ENCODE measurements at regions not wholly inside any gene's neighbourhood (a gene's known extent, or its start where the extent isn't known, plus 50 kb on each side); places are given as distances from the start of the nearest gene placed in this dataset.

DNA sequence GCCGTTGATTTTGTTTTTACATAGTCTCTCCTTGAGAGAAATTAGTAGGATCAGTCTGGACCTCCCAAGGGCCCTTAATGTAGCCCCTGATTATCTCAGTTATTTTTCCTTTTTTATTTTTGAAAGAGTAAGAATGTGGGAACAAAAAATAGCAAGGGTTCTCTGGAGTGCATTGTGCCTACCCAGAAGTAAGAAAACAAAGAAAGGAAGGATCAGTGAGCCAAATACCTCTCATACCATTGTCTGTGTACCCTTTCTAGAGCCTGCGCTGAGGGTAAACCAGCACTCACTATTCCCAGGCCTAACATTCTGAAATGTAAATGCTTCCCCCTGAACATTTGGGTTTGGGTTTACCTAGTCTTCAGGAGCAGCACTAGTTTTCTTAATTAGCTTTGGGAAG lies 213.0 kb upstream of the TARS1 start (continued):
- TF ChIP-seq NANOG (IDR thresholded peaks at IDR 0.05; ENCODE audit: borderline replicate concordance) (no peak), EZH2phosphoT487 (IDR thresholded peaks at IDR 0.05; ENCODE audit: unreplicated experiment) (no peak), JUNB (IDR thresholded peaks at IDR 0.05; ENCODE audit: unreplicated experiment) (no peak), STAT1 (IDR thresholded peaks at IDR 0.05; ENCODE audit: unreplicated experiment) (no peak), EZH2 (IDR thresholded peaks at IDR 0.05; ENCODE audit: low read depth, unreplicated experiment) (no peak), ZNF114 (CRISPR knock-in tag; IDR thresholded peaks at IDR 0.05) (no peak)
- TF ChIP-seq, protein P1, sequence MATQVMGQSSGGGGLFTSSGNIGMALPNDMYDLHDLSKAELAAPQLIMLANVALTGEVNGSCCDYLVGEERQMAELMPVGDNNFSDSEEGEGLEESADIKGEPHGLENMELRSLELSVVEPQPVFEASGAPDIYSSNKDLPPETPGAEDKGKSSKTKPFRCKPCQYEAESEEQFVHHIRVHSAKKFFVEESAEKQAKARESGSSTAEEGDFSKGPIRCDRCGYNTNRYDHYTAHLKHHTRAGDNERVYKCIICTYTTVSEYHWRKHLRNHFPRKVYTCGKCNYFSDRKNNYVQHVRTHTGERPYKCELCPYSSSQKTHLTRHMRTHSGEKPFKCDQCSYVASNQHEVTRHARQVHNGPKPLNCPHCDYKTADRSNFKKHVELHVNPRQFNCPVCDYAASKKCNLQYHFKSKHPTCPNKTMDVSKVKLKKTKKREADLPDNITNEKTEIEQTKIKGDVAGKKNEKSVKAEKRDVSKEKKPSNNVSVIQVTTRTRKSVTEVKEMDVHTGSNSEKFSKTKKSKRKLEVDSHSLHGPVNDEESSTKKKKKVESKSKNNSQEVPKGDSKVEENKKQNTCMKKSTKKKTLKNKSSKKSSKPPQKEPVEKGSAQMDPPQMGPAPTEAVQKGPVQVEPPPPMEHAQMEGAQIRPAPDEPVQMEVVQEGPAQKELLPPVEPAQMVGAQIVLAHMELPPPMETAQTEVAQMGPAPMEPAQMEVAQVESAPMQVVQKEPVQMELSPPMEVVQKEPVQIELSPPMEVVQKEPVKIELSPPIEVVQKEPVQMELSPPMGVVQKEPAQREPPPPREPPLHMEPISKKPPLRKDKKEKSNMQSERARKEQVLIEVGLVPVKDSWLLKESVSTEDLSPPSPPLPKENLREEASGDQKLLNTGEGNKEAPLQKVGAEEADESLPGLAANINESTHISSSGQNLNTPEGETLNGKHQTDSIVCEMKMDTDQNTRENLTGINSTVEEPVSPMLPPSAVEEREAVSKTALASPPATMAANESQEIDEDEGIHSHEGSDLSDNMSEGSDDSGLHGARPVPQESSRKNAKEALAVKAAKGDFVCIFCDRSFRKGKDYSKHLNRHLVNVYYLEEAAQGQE (IDR thresholded peaks at IDR 0.05; ENCODE audit: unreplicated experiment), result no peak
- TF ChIP-seq, protein P2, sequence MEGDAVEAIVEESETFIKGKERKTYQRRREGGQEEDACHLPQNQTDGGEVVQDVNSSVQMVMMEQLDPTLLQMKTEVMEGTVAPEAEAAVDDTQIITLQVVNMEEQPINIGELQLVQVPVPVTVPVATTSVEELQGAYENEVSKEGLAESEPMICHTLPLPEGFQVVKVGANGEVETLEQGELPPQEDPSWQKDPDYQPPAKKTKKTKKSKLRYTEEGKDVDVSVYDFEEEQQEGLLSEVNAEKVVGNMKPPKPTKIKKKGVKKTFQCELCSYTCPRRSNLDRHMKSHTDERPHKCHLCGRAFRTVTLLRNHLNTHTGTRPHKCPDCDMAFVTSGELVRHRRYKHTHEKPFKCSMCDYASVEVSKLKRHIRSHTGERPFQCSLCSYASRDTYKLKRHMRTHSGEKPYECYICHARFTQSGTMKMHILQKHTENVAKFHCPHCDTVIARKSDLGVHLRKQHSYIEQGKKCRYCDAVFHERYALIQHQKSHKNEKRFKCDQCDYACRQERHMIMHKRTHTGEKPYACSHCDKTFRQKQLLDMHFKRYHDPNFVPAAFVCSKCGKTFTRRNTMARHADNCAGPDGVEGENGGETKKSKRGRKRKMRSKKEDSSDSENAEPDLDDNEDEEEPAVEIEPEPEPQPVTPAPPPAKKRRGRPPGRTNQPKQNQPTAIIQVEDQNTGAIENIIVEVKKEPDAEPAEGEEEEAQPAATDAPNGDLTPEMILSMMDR (conservative IDR thresholded peaks at IDR 0.05; ENCODE audit: low read depth in 2 of 2), result no peak

DNA sequence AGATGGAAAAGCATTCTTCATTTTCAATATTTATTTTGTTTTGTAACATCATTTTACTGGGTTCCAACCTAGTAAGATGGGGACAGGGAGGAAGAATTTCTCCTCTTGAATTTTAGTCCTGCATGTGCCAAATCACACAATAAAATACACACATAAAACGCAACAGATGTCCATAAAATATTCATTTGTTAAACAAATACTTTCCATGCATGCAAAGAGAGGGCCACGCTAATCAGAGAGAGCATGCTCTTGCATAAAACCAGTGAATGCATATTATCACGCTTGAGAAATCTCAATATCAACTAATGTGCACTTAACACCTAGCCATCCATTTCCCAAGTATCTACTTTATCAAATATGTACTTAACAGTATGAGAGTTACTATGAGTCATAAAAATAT lies 212.6 kb upstream of the TARS1 start:
- H3K4me3 ChIP-seq, result no peak overlapping the region
- Mint-ChIP-seq H3K4me1 (peaks cover 6% of the 10 kb centered on the region; the same call in 2 of the 3 replicates), H3K27me3 (ENCODE audit: insufficient read depth, low read depth, poor library complexity) (no peaks in the 10 kb centered on the region), H3K9me3 (no peaks in the 10 kb centered on the region), H3K27ac (no peak overlapping the region), H3K36me3 (ENCODE audit: low read depth) (no peaks in the 10 kb centered on the region), H3K4me3 (no peak overlapping the region)
- no peak overlapping the region for H3K4me2 ChIP-seq
- no peaks in the 10 kb centered on the region for H3F3A ChIP-seq (replicated peaks; ENCODE audit: low read depth)
- no peak overlapping the region for H2AFZ ChIP-seq
- no peaks in the 10 kb centered on the region for H4K20me1 ChIP-seq (replicated peaks; ENCODE audit: insufficient read depth)
- H3K9me2 ChIP-seq (ENCODE audit: insufficient read depth), result no peaks in the 10 kb centered on the region
- no peak for ATAC-seq
- no peaks in the 10 kb centered on the region for H3K27me3 ChIP-seq (ENCODE audit: insufficient read depth)
- TF ChIP-seq, protein P3, sequence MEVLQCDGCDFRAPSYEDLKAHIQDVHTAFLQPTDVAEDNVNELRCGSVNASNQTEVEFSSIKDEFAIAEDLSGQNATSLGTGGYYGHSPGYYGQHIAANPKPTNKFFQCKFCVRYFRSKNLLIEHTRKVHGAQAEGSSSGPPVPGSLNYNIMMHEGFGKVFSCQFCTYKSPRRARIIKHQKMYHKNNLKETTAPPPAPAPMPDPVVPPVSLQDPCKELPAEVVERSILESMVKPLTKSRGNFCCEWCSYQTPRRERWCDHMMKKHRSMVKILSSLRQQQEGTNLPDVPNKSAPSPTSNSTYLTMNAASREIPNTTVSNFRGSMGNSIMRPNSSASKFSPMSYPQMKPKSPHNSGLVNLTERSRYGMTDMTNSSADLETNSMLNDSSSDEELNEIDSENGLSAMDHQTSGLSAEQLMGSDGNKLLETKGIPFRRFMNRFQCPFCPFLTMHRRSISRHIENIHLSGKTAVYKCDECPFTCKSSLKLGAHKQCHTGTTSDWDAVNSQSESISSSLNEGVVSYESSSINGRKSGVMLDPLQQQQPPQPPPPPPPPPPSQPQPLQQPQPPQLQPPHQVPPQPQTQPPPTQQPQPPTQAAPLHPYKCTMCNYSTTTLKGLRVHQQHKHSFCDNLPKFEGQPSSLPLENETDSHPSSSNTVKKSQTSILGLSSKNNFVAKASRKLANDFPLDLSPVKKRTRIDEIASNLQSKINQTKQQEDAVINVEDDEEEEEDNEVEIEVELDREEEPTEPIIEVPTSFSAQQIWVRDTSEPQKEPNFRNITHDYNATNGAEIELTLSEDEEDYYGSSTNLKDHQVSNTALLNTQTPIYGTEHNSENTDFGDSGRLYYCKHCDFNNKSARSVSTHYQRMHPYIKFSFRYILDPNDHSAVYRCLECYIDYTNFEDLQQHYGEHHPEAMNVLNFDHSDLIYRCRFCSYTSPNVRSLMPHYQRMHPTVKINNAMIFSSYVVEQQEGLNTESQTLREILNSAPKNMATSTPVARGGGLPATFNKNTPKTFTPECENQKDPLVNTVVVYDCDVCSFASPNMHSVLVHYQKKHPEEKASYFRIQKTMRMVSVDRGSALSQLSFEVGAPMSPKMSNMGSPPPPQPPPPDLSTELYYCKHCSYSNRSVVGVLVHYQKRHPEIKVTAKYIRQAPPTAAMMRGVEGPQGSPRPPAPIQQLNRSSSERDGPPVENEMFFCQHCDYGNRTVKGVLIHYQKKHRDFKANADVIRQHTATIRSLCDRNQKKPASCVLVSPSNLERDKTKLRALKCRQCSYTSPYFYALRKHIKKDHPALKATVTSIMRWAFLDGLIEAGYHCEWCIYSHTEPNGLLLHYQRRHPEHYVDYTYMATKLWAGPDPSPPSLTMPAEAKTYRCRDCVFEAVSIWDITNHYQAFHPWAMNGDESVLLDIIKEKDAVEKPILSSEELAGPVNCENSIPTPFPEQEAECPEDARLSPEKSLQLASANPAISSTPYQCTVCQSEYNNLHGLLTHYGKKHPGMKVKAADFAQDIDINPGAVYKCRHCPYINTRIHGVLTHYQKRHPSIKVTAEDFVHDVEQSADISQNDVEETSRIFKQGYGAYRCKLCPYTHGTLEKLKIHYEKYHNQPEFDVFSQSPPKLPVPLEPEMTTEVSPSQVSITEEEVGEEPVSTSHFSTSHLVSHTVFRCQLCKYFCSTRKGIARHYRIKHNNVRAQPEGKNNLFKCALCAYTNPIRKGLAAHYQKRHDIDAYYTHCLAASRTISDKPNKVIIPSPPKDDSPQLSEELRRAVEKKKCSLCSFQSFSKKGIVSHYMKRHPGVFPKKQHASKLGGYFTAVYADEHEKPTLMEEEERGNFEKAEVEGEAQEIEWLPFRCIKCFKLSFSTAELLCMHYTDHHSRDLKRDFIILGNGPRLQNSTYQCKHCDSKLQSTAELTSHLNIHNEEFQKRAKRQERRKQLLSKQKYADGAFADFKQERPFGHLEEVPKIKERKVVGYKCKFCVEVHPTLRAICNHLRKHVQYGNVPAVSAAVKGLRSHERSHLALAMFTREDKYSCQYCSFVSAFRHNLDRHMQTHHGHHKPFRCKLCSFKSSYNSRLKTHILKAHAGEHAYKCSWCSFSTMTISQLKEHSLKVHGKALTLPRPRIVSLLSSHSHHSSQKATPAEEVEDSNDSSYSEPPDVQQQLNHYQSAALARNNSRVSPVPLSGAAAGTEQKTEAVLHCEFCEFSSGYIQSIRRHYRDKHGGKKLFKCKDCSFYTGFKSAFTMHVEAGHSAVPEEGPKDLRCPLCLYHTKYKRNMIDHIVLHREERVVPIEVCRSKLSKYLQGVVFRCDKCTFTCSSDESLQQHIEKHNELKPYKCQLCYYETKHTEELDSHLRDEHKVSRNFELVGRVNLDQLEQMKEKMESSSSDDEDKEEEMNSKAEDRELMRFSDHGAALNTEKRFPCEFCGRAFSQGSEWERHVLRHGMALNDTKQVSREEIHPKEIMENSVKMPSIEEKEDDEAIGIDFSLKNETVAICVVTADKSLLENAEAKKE (CRISPR knock-in tag; IDR thresholded peaks at IDR 0.05), result no peak
- TF ChIP-seq POLR2AphosphoS5 (IDR thresholded peaks at IDR 0.05; ENCODE audit: low read depth), result no peak
- TF ChIP-seq NANOG (IDR thresholded peaks at IDR 0.05; ENCODE audit: borderline replicate concordance), result no peak
- TF ChIP-seq ZNF331 (CRISPR knock-in tag; IDR thresholded peaks at IDR 0.05; ENCODE audit: low read depth), result no peak
- no peak for TF ChIP-seq EZH2phosphoT487 (IDR thresholded peaks at IDR 0.05; ENCODE audit: unreplicated experiment)
- TF ChIP-seq JUNB (IDR thresholded peaks at IDR 0.05; ENCODE audit: unreplicated experiment), result no peak
- no peaks in the 10 kb centered on the region for H3K79me2 ChIP-seq (replicated peaks; ENCODE audit: insufficient read depth)
- no peaks in the 10 kb centered on the region for H3K4me1 ChIP-seq (ENCODE audit: insufficient read depth)
- no peaks in the 10 kb centered on the region for H3K36me3 ChIP-seq (ENCODE audit: insufficient read depth)
- no peak for DNase-seq (ENCODE audit: low spot score)
- no peak overlapping the region for H3K27ac ChIP-seq (ENCODE audit: low read depth)

All from GM23338 (cell line).